Mucosa of descending colon (tissue), 3 donors: ENCODE measurements at regions not wholly inside any gene's neighbourhood (a gene's known extent, or its start where the extent isn't known, plus 50 kb on each side); places are given as distances from the start of the nearest gene placed in this dataset.

Experiments
- ATAC-seq: fragments of 200-7000 bp; cut with Tn5 transposase; one replicate; pipeline ENCODE4 v1.9.1; 2020; ENCODE audit warnings: mild to moderate bottlenecking, moderate library complexity
- DNase-seq, 3 donors: peaks; one replicate each; pipeline ENCODE4 v3.0.0-alpha.2; 2020
- H3K36me3 ChIP-seq: fragments of 200-600 bp; one replicate; pipeline ENCODE4 v1.8.0; 2021; ENCODE audit warnings: low read depth, mild to moderate bottlenecking
- H3K4me1 ChIP-seq: fragments of 200-600 bp; one replicate; pipeline ENCODE4 v1.8.0; 2021; ENCODE audit warnings: low read depth, mild to moderate bottlenecking
- H3K4me3 ChIP-seq: fragments of 200-600 bp; one replicate; pipeline ENCODE4 v1.8.0; 2021; ENCODE audit warnings: mild to moderate bottlenecking
- H3K9me3 ChIP-seq: fragments of 200-600 bp; one replicate; pipeline ENCODE4 v1.8.0; 2021; ENCODE audit warnings: mild to moderate bottlenecking
- intact Hi-C, 2 donors: fragments of 100-400 bp; cut with DNase I in 1 of 2; cut with micrococcal nuclease in 1 of 2; formaldehyde crosslinking; loops; one replicate each; pipeline versions ENCODE4 v1.11.0 to v1.11.1; 2022; cut with DNase I, micrococcal nuclease
- TF ChIP-seq, protein P1 (sequence below): fragments of 200-600 bp; IDR thresholded peaks from one replicate; pipeline ENCODE4 v1.8.0; 2022; ENCODE audit warnings: antibody characterized with exemption, mild to moderate bottlenecking
- donor health status: DM: no; HTN: no; CAD: no; lungs with moderate emphysema.
- donor health status: DM: no; HTN: no; CAD: no.
- donor health status: DM: no; HTN: yes; CAD: no.

DNA sequence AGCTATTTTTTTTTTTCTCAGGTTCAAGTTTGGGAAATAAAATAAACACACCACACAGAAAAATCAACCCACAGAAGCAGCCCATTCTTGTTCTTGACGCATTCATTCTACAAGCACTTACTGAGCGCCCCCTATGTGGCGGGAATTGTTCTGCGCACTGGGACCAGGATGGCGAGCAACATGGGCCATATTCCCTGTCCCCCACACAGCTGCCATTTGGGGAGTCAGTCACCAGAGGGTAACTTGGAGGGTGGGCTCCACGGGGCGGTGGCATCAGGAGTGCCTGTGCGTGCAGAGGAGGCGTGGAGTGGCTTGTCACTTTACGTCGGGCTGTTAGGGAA lies 185.0 kb upstream of the PDE10A start:
- Histone ChIP-seq H3K36me3 (no peaks in the 10 kb centered on the region), H3K4me1 (peaks cover 31% of the 10 kb centered on the region), H3K9me3 (no peaks in the 10 kb centered on the region), H3K4me3 (no peak overlapping the region)
- no peak for ATAC-seq
- intact Hi-C loops = no loop called here
- DNase-seq = peak in 1 of 3 donors; percentile 24
- TF ChIP-seq, protein P1, sequence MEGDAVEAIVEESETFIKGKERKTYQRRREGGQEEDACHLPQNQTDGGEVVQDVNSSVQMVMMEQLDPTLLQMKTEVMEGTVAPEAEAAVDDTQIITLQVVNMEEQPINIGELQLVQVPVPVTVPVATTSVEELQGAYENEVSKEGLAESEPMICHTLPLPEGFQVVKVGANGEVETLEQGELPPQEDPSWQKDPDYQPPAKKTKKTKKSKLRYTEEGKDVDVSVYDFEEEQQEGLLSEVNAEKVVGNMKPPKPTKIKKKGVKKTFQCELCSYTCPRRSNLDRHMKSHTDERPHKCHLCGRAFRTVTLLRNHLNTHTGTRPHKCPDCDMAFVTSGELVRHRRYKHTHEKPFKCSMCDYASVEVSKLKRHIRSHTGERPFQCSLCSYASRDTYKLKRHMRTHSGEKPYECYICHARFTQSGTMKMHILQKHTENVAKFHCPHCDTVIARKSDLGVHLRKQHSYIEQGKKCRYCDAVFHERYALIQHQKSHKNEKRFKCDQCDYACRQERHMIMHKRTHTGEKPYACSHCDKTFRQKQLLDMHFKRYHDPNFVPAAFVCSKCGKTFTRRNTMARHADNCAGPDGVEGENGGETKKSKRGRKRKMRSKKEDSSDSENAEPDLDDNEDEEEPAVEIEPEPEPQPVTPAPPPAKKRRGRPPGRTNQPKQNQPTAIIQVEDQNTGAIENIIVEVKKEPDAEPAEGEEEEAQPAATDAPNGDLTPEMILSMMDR = no peak

GRCh38 chr6:165847407-165848085 lies 184.5 kb upstream of the PDE10A start:
- no peak overlapping the region for H3K4me3 ChIP-seq
- intact Hi-C loops = no loop called here

GRCh38 chr6:165846123-165846966 lies 183.3 kb upstream of the PDE10A start:
- peak; percentile 84 for ATAC-seq
- TF ChIP-seq, protein P1 = no peak
- no peaks in the 10 kb centered on the region for H3K36me3 ChIP-seq
- H3K9me3 ChIP-seq = no peaks in the 10 kb centered on the region
- peak in 2 of 3 donors; percentile 62 to 89 for DNase-seq
- intact Hi-C loops = no loop called here
- no peak overlapping the region for H3K4me3 ChIP-seq
- H3K4me1 ChIP-seq = peaks cover 34% of the 10 kb centered on the region

More at GRCh38 chr6:165847407-165848085, 184.5 kb upstream of the PDE10A start:
- peak; percentile 57 for ATAC-seq
- Histone ChIP-seq H3K4me1 (peaks cover 34% of the 10 kb centered on the region), H3K36me3 (no peaks in the 10 kb centered on the region), H3K9me3 (no peaks in the 10 kb centered on the region)
- TF ChIP-seq, protein P1 = no peak
- peak in 2 of 3 donors; percentile 49 to 62 for DNase-seq

DNA sequence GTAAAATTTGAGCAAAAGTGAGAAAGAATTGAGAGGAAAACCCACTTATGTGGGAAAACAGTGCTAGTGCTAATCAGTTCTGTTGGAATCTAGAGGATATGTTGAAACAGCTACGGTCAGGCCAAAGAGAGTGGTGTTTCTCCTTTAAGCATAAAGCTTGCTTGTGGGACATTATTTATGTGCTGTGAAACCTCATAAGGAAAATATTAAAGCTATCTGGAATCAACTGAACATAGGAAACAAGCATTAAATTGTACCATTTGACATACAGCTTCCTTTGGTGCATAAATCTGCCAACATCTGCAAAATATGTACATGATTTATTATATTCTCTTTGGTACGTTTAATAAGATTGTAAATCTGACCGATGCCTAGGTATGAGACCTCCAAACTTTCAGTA lies 182.5 kb upstream of the PDE10A start:
- TF ChIP-seq, protein P1 = no peak
- H3K9me3 ChIP-seq = no peaks in the 10 kb centered on the region
- DNase-seq (no peak), ATAC-seq (no peak)
- intact Hi-C loops = no loop called here
- no peaks in the 10 kb centered on the region for H3K36me3 ChIP-seq
- peaks cover 34% of the 10 kb centered on the region for H3K4me1 ChIP-seq
- H3K4me3 ChIP-seq = no peak overlapping the region

- no peak overlapping the region for H3K4me3 ChIP-seq
- ATAC-seq (no peak), DNase-seq (no peak)
- intact Hi-C loops = no loop called here
- no peaks in the 10 kb centered on the region for H3K36me3 ChIP-seq
- peaks cover 34% of the 10 kb centered on the region for H3K4me1 ChIP-seq
- H3K9me3 ChIP-seq = no peaks in the 10 kb centered on the region
- TF ChIP-seq, protein P1 = no peak
These were observed 181.8 kb upstream of the PDE10A start for GRCh38 chr6:165844801-165845364.
